ENCODE measurements at regions not wholly inside any gene's neighbourhood (a gene's known extent, or its start where the extent isn't known, plus 50 kb on each side); places are given as distances from the start of the nearest gene placed in this dataset.

- in situ Hi-C loops (cut with HindIII; ENCODE audit: extremely low pct_ligation_motif_present, low pct_unique_long_range_greater_than_20kb) = no loop called here
- ATAC-seq = no peak
Observed at GRCh38 chrX:14351611-14352303, 177.6 kb upstream of the GLRA2 start.

More at GRCh38 chrX:14351611-14352303, 177.6 kb upstream of the GLRA2 start:
- Histone ChIP-seq H3K9ac (ENCODE audit: insufficient read depth, low read depth, low read length) (no peak overlapping the region), H3K36me3 (replicated peaks in 1 of 2; ENCODE audit: control insufficient read depth in 1 of 2, insufficient read depth in 2 of 2, low read length in 2 of 2) (no peaks in the 10 kb centered on the region), H3K79me2 (ENCODE audit: insufficient read depth, low read length) (no peaks in the 10 kb centered on the region), H3K27ac (ENCODE audit: extremely low read length, insufficient read depth, low read length) (no peak overlapping the region), H3K4me3 (replicated peaks in 1 of 3; ENCODE audit: insufficient read depth in 1 of 3, low read depth in 2 of 3, low read length in 3 of 3) (no peak overlapping the region), H2AFZ (ENCODE audit: low read length) (no peak overlapping the region), H3K4me1 (ENCODE audit: insufficient read depth, low read length) (no peaks in the 10 kb centered on the region), H3K9me3 (ENCODE audit: low read length) (no peaks in the 10 kb centered on the region), H4K20me1 (ENCODE audit: insufficient read depth, low read length) (no peaks in the 10 kb centered on the region), H3K4me2 (ENCODE audit: low read depth, low read length) (no peak overlapping the region), H3K27me3 (ENCODE audit: control insufficient read depth in 1 of 2, insufficient read depth in 2 of 2, low read length in 2 of 2) (no peaks in the 10 kb centered on the region)
- WGBS (ENCODE audit: low lambda C conversion rate) = 0% methylated on average over 5 of the region's 5 CpGs
- TF ChIP-seq HMGA1 (CRISPR knock-in tag; conservative IDR thresholded peaks at IDR 0.05) = no peak
- TF ChIP-seq, protein P1, sequence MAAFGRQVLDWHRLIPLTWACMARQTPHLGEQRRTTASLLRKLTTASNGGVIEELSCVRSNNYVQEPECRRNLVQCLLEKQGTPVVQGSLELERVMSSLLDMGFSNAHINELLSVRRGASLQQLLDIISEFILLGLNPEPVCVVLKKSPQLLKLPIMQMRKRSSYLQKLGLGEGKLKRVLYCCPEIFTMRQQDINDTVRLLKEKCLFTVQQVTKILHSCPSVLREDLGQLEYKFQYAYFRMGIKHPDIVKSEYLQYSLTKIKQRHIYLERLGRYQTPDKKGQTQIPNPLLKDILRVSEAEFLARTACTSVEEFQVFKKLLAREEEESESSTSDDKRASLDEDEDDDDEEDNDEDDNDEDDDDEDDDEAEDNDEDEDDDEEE (CRISPR knock-in tag; IDR thresholded peaks at IDR 0.05) = no peak
- TF ChIP-seq PITX1 (CRISPR knock-in tag; IDR thresholded peaks at IDR 0.05) = no peak
- no peak for TF ChIP-seq ZNF354B (CRISPR knock-in tag; IDR thresholded peaks at IDR 0.05)
- no peak for TF ChIP-seq CENPX (CRISPR knock-in tag; IDR thresholded peaks at IDR 0.05)
- no peak for TF ChIP-seq CCAR2 (optimal IDR thresholded peaks at IDR 0.05; ENCODE audit: low read depth, low read length)
- no peak for TF ChIP-seq NFIC (IDR thresholded peaks at IDR 0.05; ENCODE audit: low read length)
- no peak for TF ChIP-seq NFRKB (IDR thresholded peaks at IDR 0.05)
- TF ChIP-seq ZMAT5 (CRISPR knock-in tag; IDR thresholded peaks at IDR 0.05; ENCODE audit: borderline replicate concordance, low read depth) = no peak
- TF ChIP-seq NFATC3 (CRISPR knock-in tag; IDR thresholded peaks at IDR 0.05) = no peak
- no peak for TF ChIP-seq RCOR2 (CRISPR knock-in tag; IDR thresholded peaks at IDR 0.05)
- no peak for TF ChIP-seq MED13 (CRISPR knock-in tag; IDR thresholded peaks at IDR 0.05)
- TF ChIP-seq ZNF569 (CRISPR knock-in tag; IDR thresholded peaks at IDR 0.05; ENCODE audit: borderline replicate concordance) = no peak
- no peak for TF ChIP-seq ZSCAN20 (CRISPR knock-in tag; IDR thresholded peaks at IDR 0.05; ENCODE audit: borderline replicate concordance)
- no peak for TF ChIP-seq SP1 (IDR thresholded peaks at IDR 0.05)
- no peak for TF ChIP-seq SP1 (CRISPR knock-in tag; IDR thresholded peaks at IDR 0.05)
- TF ChIP-seq ZSCAN21 (CRISPR knock-in tag; IDR thresholded peaks at IDR 0.05; ENCODE audit: borderline replicate concordance) = no peak
- no peak for TF ChIP-seq CBFB (CRISPR knock-in tag; IDR thresholded peaks at IDR 0.05)
- TF ChIP-seq KLF16 (CRISPR knock-in tag; IDR thresholded peaks at IDR 0.05) = no peak
- no peak for TF ChIP-seq MTA1 (CRISPR knock-in tag; IDR thresholded peaks at IDR 0.05; ENCODE audit: borderline replicate concordance)
- no peak for TF ChIP-seq RFX3 (CRISPR knock-in tag; IDR thresholded peaks at IDR 0.05)
- FAIRE-seq = no peak
- CTCF ChIA-PET (ENCODE audit: low intra/inter-chr PET ratio, low total read pairs) = no interaction called here
- intact Hi-C loops (cut with micrococcal nuclease; ENCODE audit: unreplicated experiment) = no loop called here
- POLR2A ChIA-PET = no interaction called here
- no peak for DNase-seq (ENCODE audit: low spot score)
- no TSS peak for BruUV-seq (replicated peaks)
